ENCODE measurements at regions not wholly inside any gene's neighbourhood (a gene's known extent, or its start where the extent isn't known, plus 50 kb on each side); places are given as distances from the start of the nearest gene placed in this dataset.

- TF ChIP-seq REST (IDR thresholded peaks at IDR 0.05; ENCODE audit: low read depth), result no peak
Observed at GRCh38 chr1:58310469-58310868, 236.1 kb downstream of the OMA1 start (continued).

- DNase-seq (ENCODE audit: low read depth, low spot score), result no peak
- no peak overlapping the region for H3K9ac ChIP-seq (ENCODE audit: low read length)
- no peaks in the 10 kb centered on the region for H3K9me3 ChIP-seq (ENCODE audit: control insufficient read depth in 1 of 2, insufficient read depth in 1 of 2, low read depth in 1 of 2, low read length in 2 of 2)
- BruUV-seq (replicated peaks), result no TSS peak
- no peak overlapping the region for H3K27ac ChIP-seq (ENCODE audit: low read depth, low read length)
- ChIA-PET CTCF (no interaction called here), RAD21 (ENCODE audit: low non-redundant PET in 1 of 2, low total read pairs in 2 of 2, uncharacterized antibody in 2 of 2, unreplicated experiment in 2 of 2) (no interaction called here), POLR2A (no interaction called here)
- H3K4me1 ChIP-seq (ENCODE audit: control insufficient read depth in 1 of 2, insufficient read depth in 2 of 2, low read length in 2 of 2), result no peaks in the 10 kb centered on the region
- no peaks in the 10 kb centered on the region for H3K36me3 ChIP-seq (ENCODE audit: control insufficient read depth in 1 of 2, insufficient read depth in 2 of 2, low read length in 2 of 2)
- intact Hi-C loops (cut with micrococcal nuclease), result no loop called here
- no peak overlapping the region for H3K4me3 ChIP-seq (replicated peaks in 1 of 2; ENCODE audit: low read depth in 1 of 2, low read length in 2 of 2)
- H3K27me3 ChIP-seq (ENCODE audit: insufficient read depth, low read length), result peaks cover 61% of the 10 kb centered on the region
- H3K79me2 ChIP-seq (ENCODE audit: insufficient read depth, low read length), result no peaks in the 10 kb centered on the region
- H4K20me1 ChIP-seq (ENCODE audit: insufficient read depth), result no peaks in the 10 kb centered on the region
- ATAC-seq, result no peak
- no peak overlapping the region for H3K4me2 ChIP-seq (ENCODE audit: low read length)
- no peak overlapping the region for H2AFZ ChIP-seq (ENCODE audit: low read depth, low read length, poor library complexity, severe bottlenecking)
- H3K9me2 ChIP-seq (ENCODE audit: insufficient read depth), result no peaks in the 10 kb centered on the region
- TF ChIP-seq POLR2A (IDR thresholded peaks at IDR 0.05; ENCODE audit: borderline replicate concordance, extremely low read depth, insufficient read depth, insufficient read length) (no peak), ZBTB33 (IDR thresholded peaks at IDR 0.05; ENCODE audit: extremely low read depth, insufficient replicate concordance, low read length) (no peak), FOSL1 (IDR thresholded peaks at IDR 0.05; ENCODE audit: low read depth) (no peak), ATF3 (IDR thresholded peaks at IDR 0.05) (no peak), MAX (IDR thresholded peaks at IDR 0.05) (no peak), SP1 (IDR thresholded peaks at IDR 0.05; ENCODE audit: low read depth) (no peak), RAD21 (IDR thresholded peaks at IDR 0.05; ENCODE audit: low read depth) (no peak), SIN3A (IDR thresholded peaks at IDR 0.05; ENCODE audit: low read depth) (no peak), REST (IDR thresholded peaks at IDR 0.05; ENCODE audit: low read depth) (no peak), JUND (IDR thresholded peaks at IDR 0.05) (no peak), ZFX (IDR thresholded peaks at IDR 0.05) (no peak), EZH2 (IDR thresholded peaks at IDR 0.05) (no peak), ELF1 (IDR thresholded peaks at IDR 0.05; ENCODE audit: borderline replicate concordance, low read depth) (no peak), CBX3 (IDR thresholded peaks at IDR 0.05; ENCODE audit: low read depth) (no peak), EGR1 (IDR thresholded peaks at IDR 0.05; ENCODE audit: low read depth) (no peak), EZH2phosphoT487 (IDR thresholded peaks at IDR 0.05; ENCODE audit: borderline replicate concordance) (no peak), CEBPB (IDR thresholded peaks at IDR 0.05; ENCODE audit: low read depth) (no peak)
Observed at GRCh38 chr1:58308206-58308605, 238.3 kb downstream of the OMA1 start.
